OCI-LY1 (cell line): ENCODE measurements at regions not wholly inside any gene's neighbourhood (a gene's known extent, or its start where the extent isn't known, plus 50 kb on each side); places are given as distances from the start of the nearest gene placed in this dataset.

Experiments
- CTCF ChIP-seq: fragments of 200-600 bp; sonication (generic), shearing (Covaris generic); IDR thresholded peaks from 2 replicates; pipeline ENCODE4 v1.5.1; 2017; ENCODE audit warnings: mild to moderate bottlenecking, antibody characterized with exemption, low read length, moderate library complexity, mixed read lengths
- EZH2 ChIP-seq: fragments of 200-600 bp; sonication (generic), shearing (Covaris generic); IDR thresholded peaks from 2 replicates; pipeline ENCODE4 v1.8.0; 2017; ENCODE audit warnings: borderline replicate concordance, mixed run types, mild to moderate bottlenecking, antibody characterized with exemption, low read length, moderate library complexity, mixed read lengths

GRCh38 chr10:105535478-105535877 lies 894.4 kb downstream of the SORCS3 start:
- no peak for TF ChIP-seq CTCF
- no peak for TF ChIP-seq EZH2
